K562 (cell line): ENCODE measurements at regions not wholly inside any gene's neighbourhood (a gene's known extent, or its start where the extent isn't known, plus 50 kb on each side); places are given as distances from the start of the nearest gene placed in this dataset.

Experiments used
- ATAC-seq: fragments of 200-7000 bp; cut with Tn5 transposase; 3 replicates; pipeline ENCODE4 v1.9.1; 2020; ENCODE audit warnings: moderate library complexity
- BruUV-seq: library from RNA; stranded (reverse); fragments of 400-500 nt; replicated peaks from 2 replicates; lab custom pipeline; 2021; lab: Mats Ljungman, UMichigan
- CTCF ChIA-PET: fragments of 300-600 bp; formaldehyde crosslinking; extraction: SDS; loops from one replicate; lab custom pipeline; 2021; ENCODE audit warnings: low intra/inter-chr PET ratio; lab: Yijun Ruan, JAX
- POLR2A ChIA-PET: fragments of 300-600, 350-650 bp; sonication (Branson Sonifier 250); formaldehyde crosslinking; extraction: SDS; loops from one replicate; lab custom pipeline; 2021; ENCODE audit warnings: antibody characterized with exemption, inconsistent platforms; lab: Yijun Ruan, JAX
- DNase-seq, 4 experiments: peaks; one replicate each; pipeline versions ENCODE4 v3.0.0 to v3.0.0-alpha.2; 2011 to 2018; ENCODE audit warnings: low spot score in 3 of 4, mixed read lengths in 3 of 4; ENCODE audit errors: extremely low read depth in 1 of 4
- FAIRE-seq: peaks from 2 replicates; lab custom pipeline; 2011; peaks lifted over from hg19 to GRCh38; lab: Jason Lieb, UNC
- H2AFZ ChIP-seq: 2 replicates; pipeline ENCODE4 v1.6.0; 2011; ENCODE audit warnings: low read depth, low read length, control low read depth, inconsistent platforms
- H3K27ac ChIP-seq: fragments of 200-600 bp; 3 replicates; pipeline ENCODE4 v1.8.0; 2011; ENCODE audit warnings: low read depth, mild to moderate bottlenecking, control low read depth, inconsistent platforms, low read length, moderate library complexity, mixed read lengths; ENCODE audit errors: extremely low read depth
- H3K27me3 ChIP-seq, 2 experiments: fragments of 300-600 bp in 1 of 2; 2 replicates in 1 of 2; 3 replicates in 1 of 2; pipeline versions ENCODE4 v1.6.0 to v1.8.0; 2011; ENCODE audit warnings: inconsistent platforms in 2 of 2, low read length in 2 of 2, mild to moderate bottlenecking in 1 of 2, mixed read lengths in 1 of 2, moderate library complexity in 1 of 2; ENCODE audit not compliant: control insufficient read depth in 2 of 2, insufficient read depth in 2 of 2
- H3K36me3 ChIP-seq: fragments of 300-600 bp; 3 replicates; pipeline ENCODE4 v1.8.0; 2011; ENCODE audit warnings: mild to moderate bottlenecking, low read length, inconsistent platforms; ENCODE audit not compliant: control insufficient read depth, insufficient read depth
- H3K4me1 ChIP-seq, 2 experiments: fragments of 200-600 bp in 1 of 2; replicated peaks in 1 of 2; 2 replicates in 1 of 2; 3 replicates in 1 of 2; pipeline versions ENCODE4 v1.5.1 to v1.8.0; 2011; ENCODE audit warnings: inconsistent platforms in 2 of 2, low read length in 2 of 2, mild to moderate bottlenecking in 1 of 2, mixed read lengths in 1 of 2, moderate library complexity in 1 of 2; ENCODE audit not compliant: control insufficient read depth in 2 of 2, insufficient read depth in 2 of 2
- H3K4me2 ChIP-seq: 2 replicates; pipeline ENCODE4 v1.6.1; 2011; ENCODE audit warnings: low read length, control low read depth, inconsistent platforms, mixed read lengths; ENCODE audit not compliant: insufficient read depth
- H3K4me3 ChIP-seq: fragments of 200-600 bp; sonication (generic), shearing (Covaris generic); 2 replicates; pipeline ENCODE4 v1.5.1; 2016; ENCODE audit warnings: control low read depth, inconsistent platforms
- H3K79me2 ChIP-seq: fragments of 200-600 bp; 3 replicates; pipeline ENCODE4 v1.8.0; 2011; ENCODE audit warnings: low read length, inconsistent platforms; ENCODE audit not compliant: control insufficient read depth, insufficient read depth
- H3K9ac ChIP-seq, 2 experiments: 2 replicates each; pipeline versions ENCODE4 v1.6.0 to v1.6.1; 2011; ENCODE audit warnings: low read depth in 2 of 2, low read length in 2 of 2, control low read depth in 1 of 2, inconsistent platforms in 1 of 2, mild to moderate bottlenecking in 1 of 2, mixed read lengths in 1 of 2; ENCODE audit not compliant: insufficient read depth in 1 of 2
- H3K9me1 ChIP-seq: one replicate; pipeline ENCODE4 v1.6.0; 2011; ENCODE audit warnings: inconsistent platforms, mild to moderate bottlenecking, low read length, moderate library complexity; ENCODE audit not compliant: control insufficient read depth, insufficient read depth
- H3K9me3 ChIP-seq: replicated peaks from 2 replicates; pipeline ENCODE4 v1.5.1; 2011; ENCODE audit warnings: low read depth, low read length, inconsistent platforms; ENCODE audit not compliant: control insufficient read depth, insufficient read depth
- H4K20me1 ChIP-seq: replicated peaks from 2 replicates; pipeline ENCODE4 v1.6.1; 2011; ENCODE audit warnings: low read length, inconsistent platforms, mixed read lengths; ENCODE audit not compliant: control insufficient read depth, insufficient read depth
- BCOR ChIP-seq: fragments of 450-650 bp; IDR thresholded peaks from 2 replicates; pipeline ENCODE4 v1.6.1; 2016
- CHD1 ChIP-seq: fragments of 200-600 bp; sonication (generic); IDR thresholded peaks from one replicate; pipeline ENCODE4 v1.6.1; 2012; ENCODE audit warnings: mild to moderate bottlenecking, moderate library complexity, low read length, inconsistent platforms
- ETV6 ChIP-seq, 3 experiments: fragments of 150-350 bp in 1 of 3; sonication (generic) in 1 of 3; formaldehyde crosslinking in 1 of 3; IDR thresholded peaks; 2 replicates each; pipeline versions ENCODE4 v1.6.1 to v1.8.0; 2014 to 2022; ENCODE audit warnings: borderline replicate concordance in 2 of 3, low read depth in 2 of 3, antibody characterized with exemption in 1 of 3, low read length in 1 of 3, mild to moderate bottlenecking in 1 of 3, missing genetic modification reagents in 1 of 3
- GATAD2B ChIP-seq: fragments of 450-650 bp; IDR thresholded peaks from 2 replicates; pipeline ENCODE4 v1.6.1; 2017; ENCODE audit warnings: mild to moderate bottlenecking, borderline replicate concordance
- HDAC8 ChIP-seq: fragments of 450-650 bp; IDR thresholded peaks from 2 replicates; pipeline ENCODE4 v1.6.1; 2016; ENCODE audit warnings: mild to moderate bottlenecking, missing genetic modification characterization, moderate library complexity, missing compliant biosample characterization
- HNRNPLL ChIP-seq: fragments of 200-400 bp; formaldehyde crosslinking; IDR thresholded peaks from 2 replicates; pipeline ENCODE4 v1.6.1; 2017; ENCODE audit warnings: low read length, low read depth, mild to moderate bottlenecking; ENCODE audit not compliant: poor library complexity, severe bottlenecking
- MAFG ChIP-seq: fragments of 450-650 bp; conservative IDR thresholded peaks from 2 replicates; pipeline ENCODE4 v1.6.1; 2016; ENCODE audit warnings: missing genetic modification characterization, missing compliant biosample characterization
- MCM2 ChIP-seq: fragments of 450-650 bp; IDR thresholded peaks from 2 replicates; pipeline ENCODE4 v1.6.1; 2017; ENCODE audit warnings: low read depth, mild to moderate bottlenecking
- ZNF143 ChIP-seq: sonication (generic); formaldehyde crosslinking; IDR thresholded peaks from 2 replicates; pipeline ENCODE4 v1.9.0; 2022; ENCODE audit warnings: mild to moderate bottlenecking, missing genetic modification reagents
- ZNF444 ChIP-seq: fragments of 250-450 bp; sonication (Bioruptor Pico); IDR thresholded peaks from 2 replicates; pipeline ENCODE4 v1.4.0; 2020; ENCODE audit warnings: mild to moderate bottlenecking, moderate library complexity
- ZNF584 ChIP-seq: fragments of 200-800 bp; sonication (Bioruptor generic); IDR thresholded peaks from 2 replicates; pipeline ENCODE4 v1.6.1; 2016; ENCODE audit warnings: low read depth, mild to moderate bottlenecking, missing genetic modification characterization, missing compliant biosample characterization
- ZNF644 ChIP-seq: fragments of 200-800 bp; sonication (Bioruptor generic); IDR thresholded peaks from 2 replicates; pipeline ENCODE4 v1.6.1; 2016; ENCODE audit warnings: low read depth, missing genetic modification characterization, missing compliant biosample characterization
- WGBS: fragments of 100-300 bp; shearing (Covaris generic); methylation state at CpG from one replicate; pipeline ENCODE4 v1.1.6; 2016; ENCODE audit warnings: low coverage, mixed read lengths; ENCODE audit not compliant: insufficient coverage; ENCODE audit errors: missing lambda C conversion rate; 5-methylcytosine and 5-hydroxymethylcytosine counted together
- in situ Hi-C: fragments of 300-500 bp; cut with MboI; formaldehyde crosslinking; loops from 4 replicates; pipeline ENCODE4 v1.15.0; 2018; ENCODE audit warnings: inconsistent platforms, mixed read lengths
- intact Hi-C: fragments of 100-400 bp; cut with micrococcal nuclease; formaldehyde crosslinking; loops from 2 replicates; pipeline ENCODE4 v1.14.2; 2022
- TF ChIP-seq, protein P1 (sequence below): fragments of 450-650 bp; formaldehyde crosslinking; conservative IDR thresholded peaks from 2 replicates; pipeline ENCODE4 v1.4.0; 2022; ENCODE audit warnings: mild to moderate bottlenecking, missing genetic modification characterization
- TF ChIP-seq, protein P2 (sequence below): sonication (generic); formaldehyde crosslinking; IDR thresholded peaks from 2 replicates; pipeline ENCODE4 v1.9.0; 2022; ENCODE audit warnings: mild to moderate bottlenecking, missing genetic modification reagents

DNA sequence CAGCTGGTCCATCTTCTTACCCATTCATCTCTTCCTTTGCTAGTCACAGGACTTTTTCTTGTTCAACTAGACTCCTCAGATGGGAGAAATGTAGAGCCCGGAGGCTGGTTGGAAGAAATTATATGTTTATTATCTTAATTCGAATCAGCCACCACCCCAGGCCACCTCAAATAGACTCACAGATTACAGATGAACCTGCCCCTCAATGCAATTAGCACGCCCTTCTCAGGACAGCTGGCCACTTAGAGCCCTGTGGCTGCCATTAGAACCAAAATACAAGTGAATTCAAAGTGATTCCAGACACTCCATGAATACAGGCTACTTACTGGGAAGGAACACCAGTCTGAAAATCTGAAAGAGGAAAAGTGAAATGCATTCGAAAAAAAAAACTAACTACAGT, 176.4 kb downstream of the MAFB start:
- POLR2A ChIA-PET, result no interaction called here
- no peak overlapping the region for H2AFZ ChIP-seq
- in situ Hi-C loops, result no loop called here
- no peaks in the 10 kb centered on the region for H3K79me2 ChIP-seq
- no peak overlapping the region for H3K9ac ChIP-seq
- ATAC-seq (no peak), DNase-seq (no peak), FAIRE-seq (no peak)
- intact Hi-C loops, result no loop called here
- no TSS peak for BruUV-seq
- no peak overlapping the region for H3K4me2 ChIP-seq
- H3K4me1 ChIP-seq, result no peaks in the 10 kb centered on the region; a peak in 1 of 5 replicates
- 4% methylated on average over 4 of the region's 4 CpGs for WGBS
- no peaks in the 10 kb centered on the region for H3K36me3 ChIP-seq
- H3K27me3 ChIP-seq, result peaks cover 0 to 9% of the 10 kb centered on the region in 2 experiments; a peak in 2 of 5 replicates
- CTCF ChIA-PET, result no interaction called here
- H3K4me3 ChIP-seq, result no peak overlapping the region
- H3K9me3 ChIP-seq, result no peaks in the 10 kb centered on the region
- no peaks in the 10 kb centered on the region for H4K20me1 ChIP-seq
- TF ChIP-seq ZNF584 (no peak), ZNF644 (tag) (no peak), GATAD2B (no peak), CHD1 (no peak), ZNF444 (CRISPR knock-in tag) (no peak), ETV6 (IDR thresholded peaks at IDR 0.05; ENCODE audit: borderline replicate concordance in 1 of 2, low read depth in 2 of 2, low read length in 1 of 2) (no peak), ETV6 (CRISPR knock-in tag; IDR thresholded peaks at IDR 0.05; ENCODE audit: borderline replicate concordance) (no peak), ZNF143 (no peak), HDAC8 (tag) (no peak), MCM2 (no peak), MAFG (tag) (no peak), BCOR (no peak), HNRNPLL (no peak)
- TF ChIP-seq, protein P1, sequence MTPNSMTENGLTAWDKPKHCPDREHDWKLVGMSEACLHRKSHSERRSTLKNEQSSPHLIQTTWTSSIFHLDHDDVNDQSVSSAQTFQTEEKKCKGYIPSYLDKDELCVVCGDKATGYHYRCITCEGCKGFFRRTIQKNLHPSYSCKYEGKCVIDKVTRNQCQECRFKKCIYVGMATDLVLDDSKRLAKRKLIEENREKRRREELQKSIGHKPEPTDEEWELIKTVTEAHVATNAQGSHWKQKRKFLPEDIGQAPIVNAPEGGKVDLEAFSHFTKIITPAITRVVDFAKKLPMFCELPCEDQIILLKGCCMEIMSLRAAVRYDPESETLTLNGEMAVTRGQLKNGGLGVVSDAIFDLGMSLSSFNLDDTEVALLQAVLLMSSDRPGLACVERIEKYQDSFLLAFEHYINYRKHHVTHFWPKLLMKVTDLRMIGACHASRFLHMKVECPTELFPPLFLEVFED (CRISPR knock-in tag), result no peak
- TF ChIP-seq, protein P2, sequence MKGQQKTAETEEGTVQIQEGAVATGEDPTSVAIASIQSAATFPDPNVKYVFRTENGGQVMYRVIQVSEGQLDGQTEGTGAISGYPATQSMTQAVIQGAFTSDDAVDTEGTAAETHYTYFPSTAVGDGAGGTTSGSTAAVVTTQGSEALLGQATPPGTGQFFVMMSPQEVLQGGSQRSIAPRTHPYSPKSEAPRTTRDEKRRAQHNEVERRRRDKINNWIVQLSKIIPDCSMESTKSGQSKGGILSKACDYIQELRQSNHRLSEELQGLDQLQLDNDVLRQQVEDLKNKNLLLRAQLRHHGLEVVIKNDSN (CRISPR knock-in tag), result no peak
- TF ChIP-seq, all 486 proteins: peak for 0
- Histone ChIP-seq H3K9me1 (no peaks in the 10 kb centered on the region), H3K27ac (no peak overlapping the region)
